CD4-positive, alpha-beta T cell treated with Interleukin-4 for 4 hours (primary cell): ENCODE measurements at regions not wholly inside any gene's neighbourhood (a gene's known extent, or its start where the extent isn't known, plus 50 kb on each side); places are given as distances from the start of the nearest gene placed in this dataset.

ENCODE experiments used
- DNase-seq: peaks from one replicate; pipeline ENCODE4 v3.0.0-alpha.2; 2020

GRCh38 chr18:27430595-27430994 lies 245.5 kb upstream of the CHST9 start:
- DNase-seq: no peak

GRCh38 chr18:27428716-27429475 lies 243.8 kb upstream of the CHST9 start:
- no peak for DNase-seq

- DNase-seq: no peak
Observed at GRCh38 chr18:27428120-27428519, 243.0 kb upstream of the CHST9 start.

- no peak for DNase-seq
Observed at GRCh38 chr18:27423581-27423980, 238.5 kb upstream of the CHST9 start.

- DNase-seq: no peak
Observed at GRCh38 chr18:27419646-27420045, 234.5 kb upstream of the CHST9 start.

- no peak for DNase-seq
Observed at GRCh38 chr18:27415495-27415894, 230.4 kb upstream of the CHST9 start.

GRCh38 chr18:27414682-27415081 lies 229.6 kb upstream of the CHST9 start:
- no peak for DNase-seq

- no peak for DNase-seq
Observed at GRCh38 chr18:27413495-27414401, 228.6 kb upstream of the CHST9 start.

- no peak for DNase-seq
Observed at GRCh38 chr18:27412556-27412955, 227.4 kb upstream of the CHST9 start.

GRCh38 chr18:27411911-27412310 lies 226.8 kb upstream of the CHST9 start:
- no peak for DNase-seq

GRCh38 chr18:27411013-27411412 lies 225.9 kb upstream of the CHST9 start:
- no peak for DNase-seq

GRCh38 chr18:27404855-27405254 lies 219.7 kb upstream of the CHST9 start:
- no peak for DNase-seq

GRCh38 chr18:27400001-27400400 lies 214.9 kb upstream of the CHST9 start:
- no peak for DNase-seq

GRCh38 chr18:27395752-27396151 lies 210.6 kb upstream of the CHST9 start:
- no peak for DNase-seq

GRCh38 chr18:27394687-27395086 lies 209.6 kb upstream of the CHST9 start:
- DNase-seq: no peak

GRCh38 chr18:27382567-27383216 lies 197.6 kb upstream of the CHST9 start:
- no peak for DNase-seq

- DNase-seq: no peak
Observed at GRCh38 chr18:27378431-27379095, 193.5 kb upstream of the CHST9 start.

GRCh38 chr18:27377251-27377650 lies 192.1 kb upstream of the CHST9 start:
- no peak for DNase-seq

- no peak for DNase-seq
Observed at GRCh38 chr18:27372386-27372785, 187.3 kb upstream of the CHST9 start.

- DNase-seq: no peak
Observed at GRCh38 chr18:27366665-27367064, 181.6 kb upstream of the CHST9 start.

- DNase-seq: no peak
Observed at GRCh38 chr18:27366151-27366550, 181.0 kb upstream of the CHST9 start.

- DNase-seq: no peak
Observed at GRCh38 chr18:27363872-27364271, 178.8 kb upstream of the CHST9 start.

GRCh38 chr18:27361477-27361876 lies 176.4 kb upstream of the CHST9 start:
- DNase-seq: no peak
